ENCODE measurements at regions not wholly inside any gene's neighbourhood (a gene's known extent, or its start where the extent isn't known, plus 50 kb on each side); places are given as distances from the start of the nearest gene placed in this dataset.
"Not testable (repeated sequence)": the region's sequence is repeated elsewhere in the genome, so short reads cannot be mapped to it uniquely, and the experiment has no call there.

- DNase-seq (ENCODE audit: low read depth in 4 of 4, low spot score in 3 of 4): no peak
Observed at GRCh38 chr5:155826611-155827507, 500.1 kb upstream of the SGCD start.

- DNase-seq (ENCODE audit: low read depth in 4 of 4, low spot score in 3 of 4): not testable (repeated sequence)
Observed at GRCh38 chr5:155827508-155827815, 499.5 kb upstream of the SGCD start.

GRCh38 chr5:155827949-155828348 lies 499.0 kb upstream of the SGCD start:
- DNase-seq (ENCODE audit: low read depth in 4 of 4, low spot score in 3 of 4): no peak

- no peak for DNase-seq (ENCODE audit: low read depth in 4 of 4, low spot score in 3 of 4)
Observed at GRCh38 chr5:155831491-155831890, 495.5 kb upstream of the SGCD start.

GRCh38 chr5:155833287-155833686 lies 493.7 kb upstream of the SGCD start:
- no peak for DNase-seq (ENCODE audit: low read depth in 4 of 4, low spot score in 3 of 4)

GRCh38 chr5:155834271-155834975 lies 492.5 kb upstream of the SGCD start:
- DNase-seq (ENCODE audit: low read depth in 4 of 4, low spot score in 3 of 4): no peak

- no peak for DNase-seq (ENCODE audit: low read depth in 4 of 4, low spot score in 3 of 4)
Observed at GRCh38 chr5:155836089-155836803, 490.7 kb upstream of the SGCD start.

- no peak for DNase-seq (ENCODE audit: low read depth in 4 of 4, low spot score in 3 of 4)
Observed at GRCh38 chr5:155838394-155838793, 488.6 kb upstream of the SGCD start.

- no peak for DNase-seq (ENCODE audit: low read depth in 4 of 4, low spot score in 3 of 4)
Observed at GRCh38 chr5:155839251-155840037, 487.5 kb upstream of the SGCD start.

- DNase-seq (ENCODE audit: low read depth in 4 of 4, low spot score in 3 of 4): no peak
Observed at GRCh38 chr5:155844542-155844941, 482.4 kb upstream of the SGCD start.

GRCh38 chr5:155850370-155850769 lies 476.6 kb upstream of the SGCD start:
- no peak for DNase-seq (ENCODE audit: low read depth in 4 of 4, low spot score in 3 of 4)

- no peak for DNase-seq (ENCODE audit: low read depth in 4 of 4, low spot score in 3 of 4)
Observed at GRCh38 chr5:155866971-155867370, 460.0 kb upstream of the SGCD start.

- DNase-seq (ENCODE audit: low read depth in 4 of 4, low spot score in 3 of 4): no peak
Observed at GRCh38 chr5:155867522-155868088, 459.4 kb upstream of the SGCD start.

GRCh38 chr5:155870636-155871035 lies 456.3 kb upstream of the SGCD start:
- DNase-seq (ENCODE audit: low read depth in 4 of 4, low spot score in 3 of 4): no peak

- DNase-seq (ENCODE audit: low read depth in 4 of 4, low spot score in 3 of 4): no peak
Observed at GRCh38 chr5:155871623-155872022, 455.3 kb upstream of the SGCD start.

GRCh38 chr5:155872629-155873220 lies 454.2 kb upstream of the SGCD start:
- no peak for DNase-seq (ENCODE audit: low read depth in 4 of 4, low spot score in 3 of 4)

GRCh38 chr5:155878991-155879575 lies 447.9 kb upstream of the SGCD start:
- DNase-seq (ENCODE audit: low read depth in 4 of 4, low spot score in 3 of 4): no peak

GRCh38 chr5:155884041-155884440 lies 442.9 kb upstream of the SGCD start:
- no peak for DNase-seq (ENCODE audit: low read depth in 4 of 4, low spot score in 3 of 4)

- no peak for DNase-seq (ENCODE audit: low read depth in 4 of 4, low spot score in 3 of 4)
Observed at GRCh38 chr5:155885199-155885598, 441.8 kb upstream of the SGCD start.

Data from right renal pelvis (tissue), 4 donors.